ENCODE measurements at regions not wholly inside any gene's neighbourhood (a gene's known extent, or its start where the extent isn't known, plus 50 kb on each side); places are given as distances from the start of the nearest gene placed in this dataset.

GRCh38 chr1:34590211-34590623 is 164.6 kb upstream of the GJB5 start:
- DNase-seq (ENCODE audit: extremely low read depth, low read depth), result no peak
- TF ChIP-seq, protein P1, sequence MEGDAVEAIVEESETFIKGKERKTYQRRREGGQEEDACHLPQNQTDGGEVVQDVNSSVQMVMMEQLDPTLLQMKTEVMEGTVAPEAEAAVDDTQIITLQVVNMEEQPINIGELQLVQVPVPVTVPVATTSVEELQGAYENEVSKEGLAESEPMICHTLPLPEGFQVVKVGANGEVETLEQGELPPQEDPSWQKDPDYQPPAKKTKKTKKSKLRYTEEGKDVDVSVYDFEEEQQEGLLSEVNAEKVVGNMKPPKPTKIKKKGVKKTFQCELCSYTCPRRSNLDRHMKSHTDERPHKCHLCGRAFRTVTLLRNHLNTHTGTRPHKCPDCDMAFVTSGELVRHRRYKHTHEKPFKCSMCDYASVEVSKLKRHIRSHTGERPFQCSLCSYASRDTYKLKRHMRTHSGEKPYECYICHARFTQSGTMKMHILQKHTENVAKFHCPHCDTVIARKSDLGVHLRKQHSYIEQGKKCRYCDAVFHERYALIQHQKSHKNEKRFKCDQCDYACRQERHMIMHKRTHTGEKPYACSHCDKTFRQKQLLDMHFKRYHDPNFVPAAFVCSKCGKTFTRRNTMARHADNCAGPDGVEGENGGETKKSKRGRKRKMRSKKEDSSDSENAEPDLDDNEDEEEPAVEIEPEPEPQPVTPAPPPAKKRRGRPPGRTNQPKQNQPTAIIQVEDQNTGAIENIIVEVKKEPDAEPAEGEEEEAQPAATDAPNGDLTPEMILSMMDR (IDR thresholded peaks at IDR 0.05; ENCODE audit: low read depth, low read length), result no peak

DNA sequence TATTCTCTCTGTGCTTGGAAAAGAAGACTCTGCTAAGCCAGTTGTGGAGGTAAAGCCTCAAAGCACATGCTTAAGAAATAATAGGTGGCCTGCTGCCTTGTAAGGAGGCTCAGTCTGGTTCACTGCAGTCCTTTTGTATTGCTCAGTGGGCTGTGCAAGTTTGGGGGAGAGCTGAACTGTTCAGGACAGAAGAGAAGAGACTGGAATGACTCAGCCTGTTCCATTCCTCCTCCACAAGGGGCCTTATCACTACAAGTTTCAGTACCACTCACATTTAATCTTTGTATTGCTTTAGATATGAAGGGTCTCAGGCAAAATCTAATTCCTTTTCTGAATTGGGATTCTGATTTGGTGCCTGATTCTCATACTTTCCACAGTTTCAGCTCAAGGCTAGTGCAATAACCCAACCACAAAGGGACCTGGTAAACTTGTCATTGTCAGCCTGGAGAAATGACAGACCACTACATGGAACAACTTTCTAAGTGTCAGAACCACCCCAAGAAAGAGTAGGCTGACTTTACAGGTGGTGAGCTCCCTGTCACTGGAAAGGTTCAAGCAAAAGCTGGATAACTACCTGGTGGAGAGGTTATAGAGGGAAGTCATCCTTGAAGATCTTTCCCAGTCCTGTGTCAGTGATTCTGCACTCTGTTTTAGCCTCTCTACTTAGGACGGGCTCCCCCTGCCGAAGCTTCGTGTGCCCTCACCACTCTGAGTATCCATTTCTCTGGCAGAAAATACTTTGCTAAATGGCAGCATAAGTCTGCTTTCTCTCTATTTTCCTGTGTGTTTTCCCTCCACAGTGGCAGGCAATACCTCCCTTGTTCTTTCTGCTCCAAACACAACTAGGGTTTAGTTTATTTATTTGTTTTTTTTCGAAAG is 162.9 kb upstream of the GJB5 start:
- TF ChIP-seq, protein P1 (IDR thresholded peaks at IDR 0.05; ENCODE audit: low read depth, low read length), result peak; percentile 20
- DNase-seq (ENCODE audit: extremely low read depth, low read depth), result no peak

GRCh38 chr1:34597877-34598514 is 156.9 kb upstream of the GJB5 start:
- TF ChIP-seq, protein P1 (IDR thresholded peaks at IDR 0.05; ENCODE audit: low read depth, low read length), result peak; percentile 93
- DNase-seq (ENCODE audit: extremely low read depth, low read depth), result peak; percentile 14

DNA sequence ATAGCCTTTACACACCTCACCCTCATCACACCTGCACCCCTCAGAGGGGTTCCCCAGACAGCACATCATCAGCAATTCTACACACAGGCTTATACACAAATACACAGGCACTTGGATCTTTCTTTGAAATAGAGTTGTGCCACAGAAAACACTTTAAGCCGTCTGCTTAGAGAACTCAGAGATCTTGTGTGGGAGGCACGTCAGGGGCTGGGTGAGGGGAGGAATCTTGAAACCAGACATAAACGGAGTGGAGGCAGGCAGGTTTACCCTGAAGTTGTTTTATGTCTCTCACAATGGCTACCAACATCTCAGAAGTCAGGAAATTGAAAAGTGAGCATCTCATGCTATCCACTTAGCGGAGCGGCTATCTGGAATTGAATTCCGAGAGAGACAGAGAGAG is 151.9 kb upstream of the GJB5 start:
- TF ChIP-seq, protein P1 (IDR thresholded peaks at IDR 0.05; ENCODE audit: low read depth, low read length), result no peak
- DNase-seq (ENCODE audit: extremely low read depth, low read depth), result no peak

DNA sequence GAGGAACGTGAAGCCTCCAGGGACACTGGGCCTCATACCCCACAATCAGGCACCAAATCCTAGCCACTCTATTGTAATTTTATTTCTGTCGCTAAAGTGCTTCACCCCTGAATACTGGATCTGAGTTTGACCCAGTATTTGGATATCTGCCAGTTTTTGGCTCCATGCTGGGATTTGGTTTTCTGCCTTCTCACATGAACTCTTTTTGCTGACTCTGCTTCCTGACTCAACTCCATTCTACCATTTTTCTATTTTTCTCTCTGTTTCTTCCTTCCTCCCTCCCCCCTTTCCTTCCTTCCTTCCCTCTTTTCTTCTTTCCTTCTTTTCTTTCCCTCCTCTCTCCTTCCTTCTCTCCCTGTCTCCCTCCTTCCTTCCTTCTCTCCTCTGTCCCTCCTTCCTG is 151.3 kb upstream of the GJB5 start:
- TF ChIP-seq, protein P1 (IDR thresholded peaks at IDR 0.05; ENCODE audit: low read depth, low read length), result no peak
- no peak for DNase-seq (ENCODE audit: extremely low read depth, low read depth)

- TF ChIP-seq, protein P1 (IDR thresholded peaks at IDR 0.05; ENCODE audit: low read depth, low read length), result no peak
- no peak for DNase-seq (ENCODE audit: extremely low read depth, low read depth)
These were observed 148.3 kb upstream of the GJB5 start for GRCh38 chr1:34606504-34606903.

DNA sequence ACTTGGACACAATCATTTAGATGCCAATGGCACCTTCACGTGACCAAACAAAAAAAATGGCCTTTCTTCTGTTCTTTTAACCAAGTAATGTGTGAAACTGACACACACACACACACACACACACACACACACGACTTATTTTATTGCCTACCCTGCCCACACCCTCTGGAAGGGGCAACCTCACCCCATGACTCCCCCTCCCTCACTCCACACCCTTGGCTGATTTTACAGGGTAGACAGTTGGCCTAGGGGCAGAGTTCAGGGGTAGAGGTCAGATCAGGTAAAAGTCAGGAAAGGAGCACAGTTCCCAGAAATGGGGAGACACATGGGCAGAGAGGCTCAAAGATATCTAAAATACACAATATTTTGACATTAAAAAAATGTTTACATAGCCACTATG is 144.8 kb upstream of the GJB5 start:
- DNase-seq (ENCODE audit: extremely low read depth, low read depth), result no peak
- TF ChIP-seq, protein P1 (IDR thresholded peaks at IDR 0.05; ENCODE audit: low read depth, low read length), result no peak
